ENCODE measurements at regions not wholly inside any gene's neighbourhood (a gene's known extent, or its start where the extent isn't known, plus 50 kb on each side); places are given as distances from the start of the nearest gene placed in this dataset.
"Not testable (repeated sequence)": the region's sequence is repeated elsewhere in the genome, so short reads cannot be mapped to it uniquely, and the experiment has no call there.

DNA sequence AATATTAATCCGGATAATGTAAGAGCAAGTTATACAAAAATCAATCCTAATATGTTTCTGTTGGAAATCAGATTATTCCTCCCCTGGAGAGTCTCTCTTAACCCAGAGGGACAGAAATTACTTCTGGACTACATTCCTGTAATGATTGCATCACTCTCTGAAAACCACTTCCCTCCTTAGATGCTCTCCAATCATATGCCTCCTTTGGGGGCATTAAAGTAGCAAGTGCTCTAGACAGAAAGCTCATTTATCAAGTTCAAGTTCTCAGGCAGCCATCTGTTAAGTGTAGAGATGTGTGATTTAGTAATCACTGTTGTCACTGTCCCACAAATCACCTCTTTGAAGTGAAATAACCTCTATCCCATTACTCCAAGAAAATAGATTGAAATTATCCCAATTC is 247.1 kb downstream of the SLCO4C1 start:
- DNase-seq, result no peak

GRCh38 chr5:102047073-102047472 is 249.0 kb downstream of the SLCO4C1 start:
- DNase-seq, result not testable (repeated sequence)

- DNase-seq, result no peak
These were observed 255.8 kb downstream of the SLCO4C1 start for GRCh38 chr5:102040326-102040725.

GRCh38 chr5:102036927-102037326 is 259.2 kb downstream of the SLCO4C1 start:
- no peak for DNase-seq

DNA sequence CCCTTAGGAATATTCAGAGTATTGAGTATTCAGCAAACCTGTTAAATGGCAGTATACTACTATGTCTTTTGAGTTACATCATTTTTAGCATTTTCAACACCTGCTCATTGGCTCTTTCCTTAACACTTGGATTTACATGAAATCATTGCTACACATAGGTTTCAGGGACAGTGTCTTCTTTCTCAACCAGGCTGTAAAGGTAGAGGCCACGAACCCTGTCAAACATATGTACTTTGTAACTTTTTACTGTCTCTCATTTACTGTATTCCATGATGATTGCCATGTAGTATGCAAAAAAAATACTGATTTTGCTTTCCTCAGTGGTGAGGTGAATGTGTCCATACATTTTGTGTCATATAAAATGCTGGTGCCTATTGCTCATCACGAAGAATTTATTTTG is 264.4 kb downstream of the SLCO4C1 start:
- DNase-seq, result no peak

GRCh38 chr5:102018690-102019089 is 277.4 kb downstream of the SLCO4C1 start:
- DNase-seq, result no peak

DNA sequence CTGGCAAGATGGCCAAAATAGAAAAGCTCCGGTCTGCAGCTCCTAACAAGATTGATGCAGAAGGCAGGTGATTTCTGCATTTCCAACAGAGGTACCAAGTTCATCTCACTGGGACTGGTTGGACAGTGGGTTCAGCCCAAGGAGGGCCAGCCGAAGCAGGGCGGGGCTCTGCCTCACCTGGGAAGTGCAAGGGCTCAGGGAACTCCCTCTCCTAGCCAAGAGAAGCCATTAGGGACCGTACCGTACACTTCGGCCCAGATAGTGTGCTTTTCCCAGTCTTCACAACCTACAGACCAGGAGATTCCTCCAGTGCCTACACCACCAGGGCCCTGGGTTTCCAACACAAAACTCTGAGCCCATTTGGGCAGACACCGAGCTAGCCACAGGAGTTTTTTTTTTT is 277.8 kb downstream of the SLCO4C1 start:
- no peak for DNase-seq

- DNase-seq, result no peak
These were observed 281.7 kb downstream of the SLCO4C1 start for GRCh38 chr5:102014371-102014770.

- no peak for DNase-seq
These were observed 285.4 kb downstream of the SLCO4C1 start for GRCh38 chr5:102010644-102011043.

GRCh38 chr5:101997235-101997634 is 298.8 kb downstream of the SLCO4C1 start:
- no peak for DNase-seq

GRCh38 chr5:101995585-101995984 is 300.5 kb downstream of the SLCO4C1 start:
- DNase-seq, result no peak

DNA sequence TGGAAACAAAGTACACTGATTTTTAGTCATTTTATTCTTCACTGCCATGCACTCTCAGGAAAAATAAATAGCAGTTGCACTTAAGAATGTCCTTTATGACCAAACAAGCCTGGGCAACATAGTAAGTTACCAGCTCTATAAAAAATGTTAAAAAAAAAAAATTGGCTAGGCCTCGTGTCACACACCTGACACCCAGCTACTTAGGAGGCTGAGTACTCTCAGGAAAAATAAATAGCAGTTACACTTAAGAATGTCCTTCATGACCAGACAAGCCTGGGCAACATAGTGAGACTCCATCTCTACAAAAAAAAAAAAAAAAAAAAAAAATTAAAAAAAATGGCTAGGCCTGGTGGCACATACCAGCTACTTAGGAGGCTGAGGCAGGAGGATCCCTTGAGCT is 304.6 kb downstream of the SLCO4C1 start:
- no peak for DNase-seq

DNA sequence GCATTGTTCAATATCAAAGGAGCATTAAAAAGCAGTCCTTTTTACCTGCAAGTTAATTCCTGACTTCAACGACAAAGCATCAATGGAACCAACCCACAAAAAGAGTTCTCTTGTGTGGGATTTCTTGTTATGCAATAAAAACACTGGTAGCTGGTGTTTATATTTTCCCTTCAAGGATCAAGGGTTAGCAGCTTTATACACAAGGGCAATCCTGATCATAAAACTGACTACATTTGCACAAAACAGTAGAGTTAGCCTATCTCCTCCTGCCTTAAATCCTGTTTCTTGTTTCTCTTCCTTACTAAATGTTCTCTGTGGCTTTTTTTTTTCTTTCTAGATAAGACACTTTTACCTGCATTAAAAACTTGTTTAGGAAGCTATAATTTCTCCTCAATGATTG is 306.4 kb downstream of the SLCO4C1 start:
- DNase-seq, result no peak

GRCh38 chr5:101977729-101978345 is 318.2 kb downstream of the SLCO4C1 start:
- DNase-seq, result no peak

- no peak for DNase-seq
These were observed 319.2 kb downstream of the SLCO4C1 start for GRCh38 chr5:101976933-101977332.

- no peak for DNase-seq
These were observed 326.3 kb downstream of the SLCO4C1 start for GRCh38 chr5:101969742-101970141.

DNA sequence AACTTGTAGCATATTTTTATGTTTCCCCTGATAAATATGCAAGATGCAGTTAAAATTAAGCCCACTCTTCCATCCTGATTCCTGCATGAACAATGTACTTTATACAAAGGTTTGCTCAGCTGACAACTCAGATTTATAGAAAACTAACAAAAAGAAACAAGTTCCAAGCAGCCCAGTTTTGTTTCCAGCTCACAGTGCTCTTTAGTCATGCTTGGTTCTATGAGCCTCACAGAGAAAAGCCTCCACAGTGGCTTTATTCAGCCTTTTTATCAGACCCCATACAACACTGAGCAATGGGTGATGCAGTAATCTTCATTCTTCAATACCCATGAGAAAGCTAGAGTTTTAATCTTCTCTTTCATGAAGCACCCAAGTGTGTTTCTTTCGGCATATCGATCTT is 329.6 kb downstream of the SLCO4C1 start:
- no peak for DNase-seq

DNA sequence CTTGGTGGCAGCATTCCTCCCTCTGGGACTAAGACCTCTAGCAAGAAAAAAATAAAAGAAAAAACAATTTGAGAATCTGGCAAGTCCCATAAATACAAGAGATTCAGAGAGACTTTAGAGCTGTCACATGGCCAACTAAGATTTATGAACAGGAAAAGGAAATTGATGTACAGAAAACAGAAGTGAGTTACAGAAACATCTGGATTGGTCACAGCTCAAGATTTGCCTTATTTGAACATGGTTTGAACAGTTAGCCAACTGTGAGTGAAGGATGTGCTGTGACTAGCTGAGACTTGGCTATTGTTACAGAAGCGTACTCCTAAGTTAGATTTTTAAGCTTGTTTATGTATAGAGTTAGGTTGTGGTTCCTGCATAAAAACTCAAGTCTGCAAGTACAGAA is 340.2 kb downstream of the SLCO4C1 start:
- DNase-seq, result no peak

GRCh38 chr5:101950019-101950418 is 346.1 kb downstream of the SLCO4C1 start:
- DNase-seq, result no peak

DNA sequence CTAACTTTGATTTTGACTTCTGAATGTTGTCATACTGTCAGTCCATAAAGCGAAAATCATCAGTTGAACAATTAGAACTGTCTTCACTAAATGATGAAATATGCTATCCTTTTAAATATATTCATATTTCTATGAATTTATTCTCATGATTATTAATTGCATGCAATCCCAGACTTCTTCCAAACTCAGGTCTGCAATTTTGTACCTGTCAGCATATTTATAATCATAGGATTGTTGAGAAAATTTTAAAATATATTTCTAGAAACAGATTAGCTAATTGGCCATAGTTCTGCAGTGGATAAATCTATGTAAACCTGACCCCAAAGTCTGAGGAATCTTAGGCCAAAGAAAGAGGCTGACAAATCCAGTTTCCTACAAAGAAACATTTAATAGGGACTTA is 347.5 kb downstream of the SLCO4C1 start:
- DNase-seq, result no peak

GRCh38 chr5:101943784-101944183 is 352.3 kb downstream of the SLCO4C1 start:
- DNase-seq, result no peak

- DNase-seq, result no peak
These were observed 353.7 kb downstream of the SLCO4C1 start for GRCh38 chr5:101942321-101942882.

GRCh38 chr5:101937041-101937440 is 359.0 kb downstream of the SLCO4C1 start:
- no peak for DNase-seq

DNA sequence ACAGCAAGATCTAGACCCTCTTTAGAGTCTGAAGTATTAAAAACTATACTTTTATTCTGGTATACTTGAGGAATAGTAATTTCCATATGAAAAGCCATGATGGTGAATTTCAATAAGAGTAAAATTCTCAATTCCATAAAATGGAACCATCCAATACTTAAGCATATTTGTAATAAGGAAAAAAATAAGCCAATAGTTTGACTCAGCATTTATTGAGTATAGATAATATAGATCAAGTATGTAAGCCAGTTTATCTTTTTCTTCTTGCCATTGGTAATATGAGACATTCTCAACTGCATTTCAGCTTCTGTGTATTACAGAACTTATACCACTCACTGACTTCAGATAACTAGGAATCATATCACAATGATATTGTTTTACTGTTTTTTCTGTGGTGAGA is 361.0 kb downstream of the SLCO4C1 start:
- no peak for DNase-seq

GRCh38 chr5:101932599-101932998 is 363.5 kb downstream of the SLCO4C1 start:
- DNase-seq, result no peak

All from activated CD4-positive, CD25-positive, alpha-beta regulatory T cell (primary cell).